ENCODE measurements at regions not wholly inside any gene's neighbourhood (a gene's known extent, or its start where the extent isn't known, plus 50 kb on each side); places are given as distances from the start of the nearest gene placed in this dataset.
A peak's percentile ranks its signal among the peaks of the same experiment; 100 is the strongest.

GRCh38 chr6:114995526-114995925 is 652.7 kb upstream of the HS3ST5 start:
- TF ChIP-seq EZH2 (IDR thresholded peaks at IDR 0.05): no peak
- no peak for TF ChIP-seq FOXP2 (optimal IDR thresholded peaks at IDR 0.05; ENCODE audit: control extremely low read depth, extremely low read length, insufficient read depth)
- no peak for TF ChIP-seq POLR2AphosphoS5 (IDR thresholded peaks at IDR 0.05; ENCODE audit: borderline replicate concordance, low read depth, low read length)
- Histone ChIP-seq H3K9me3 (ENCODE audit: low read depth, low read length) (no peaks in the 10 kb centered on the region), H3K9ac (ENCODE audit: insufficient read length) (no peak overlapping the region), H3K36me3 (ENCODE audit: insufficient read depth, low read length) (no peaks in the 10 kb centered on the region), H3K4me3 (no peak overlapping the region), H3K27ac (no peak overlapping the region)
- DNase-seq (ENCODE audit: low read depth, low spot score): no peak

- Histone ChIP-seq H3K27ac (no peak overlapping the region), H3K9me3 (ENCODE audit: low read depth, low read length) (no peaks in the 10 kb centered on the region), H3K36me3 (ENCODE audit: insufficient read depth, low read length) (no peaks in the 10 kb centered on the region), H3K4me3 (no peak overlapping the region), H3K9ac (ENCODE audit: insufficient read length) (no peak overlapping the region)
- no peak for DNase-seq (ENCODE audit: low read depth, low spot score)
- TF ChIP-seq FOXP2 (optimal IDR thresholded peaks at IDR 0.05; ENCODE audit: control extremely low read depth, extremely low read length, insufficient read depth) (no peak), POLR2AphosphoS5 (IDR thresholded peaks at IDR 0.05; ENCODE audit: borderline replicate concordance, low read depth, low read length) (no peak), EZH2 (IDR thresholded peaks at IDR 0.05) (no peak)
Observed at GRCh38 chr6:114989279-114989964, 646.6 kb upstream of the HS3ST5 start.

- no peak for DNase-seq (ENCODE audit: low read depth, low spot score)
- TF ChIP-seq EZH2 (IDR thresholded peaks at IDR 0.05): no peak
- TF ChIP-seq FOXP2 (optimal IDR thresholded peaks at IDR 0.05; ENCODE audit: control extremely low read depth, extremely low read length, insufficient read depth): no peak
- Histone ChIP-seq H3K9me3 (ENCODE audit: low read depth, low read length) (no peaks in the 10 kb centered on the region), H3K4me3 (no peak overlapping the region), H3K36me3 (ENCODE audit: insufficient read depth, low read length) (no peaks in the 10 kb centered on the region), H3K9ac (ENCODE audit: insufficient read length) (no peak overlapping the region), H3K27ac (no peak overlapping the region)
Observed at GRCh38 chr6:114987281-114987680, 644.5 kb upstream of the HS3ST5 start.

- H3K9me3 ChIP-seq (ENCODE audit: low read depth, low read length): no peaks in the 10 kb centered on the region
- TF ChIP-seq FOXP2 (optimal IDR thresholded peaks at IDR 0.05; ENCODE audit: control extremely low read depth, extremely low read length, insufficient read depth) (no peak), EZH2 (IDR thresholded peaks at IDR 0.05) (no peak), POLR2AphosphoS5 (IDR thresholded peaks at IDR 0.05; ENCODE audit: borderline replicate concordance, low read depth, low read length) (no peak)
Observed at GRCh38 chr6:114955363-114955762, 612.5 kb upstream of the HS3ST5 start.

GRCh38 chr6:114952229-114952628 is 609.4 kb upstream of the HS3ST5 start:
- no peak for TF ChIP-seq FOXP2 (optimal IDR thresholded peaks at IDR 0.05; ENCODE audit: control extremely low read depth, extremely low read length, insufficient read depth)
- TF ChIP-seq POLR2AphosphoS5 (IDR thresholded peaks at IDR 0.05; ENCODE audit: borderline replicate concordance, low read depth, low read length): no peak
- no peak for TF ChIP-seq EZH2 (IDR thresholded peaks at IDR 0.05)
- no peak overlapping the region for H3K27ac ChIP-seq
- H3K9me3 ChIP-seq (ENCODE audit: low read depth, low read length): no peaks in the 10 kb centered on the region
- no peak for DNase-seq (ENCODE audit: low read depth, low spot score)
- no peaks in the 10 kb centered on the region for H3K36me3 ChIP-seq (ENCODE audit: insufficient read depth, low read length)
- H3K9ac ChIP-seq (ENCODE audit: insufficient read length): no peak overlapping the region
- H3K4me3 ChIP-seq: no peak overlapping the region

More at GRCh38 chr6:114955363-114955762, 612.5 kb upstream of the HS3ST5 start:
- DNase-seq (ENCODE audit: low read depth, low spot score): no peak
- no peak overlapping the region for H3K27ac ChIP-seq
- H3K36me3 ChIP-seq (ENCODE audit: insufficient read depth, low read length): no peaks in the 10 kb centered on the region
- H3K9ac ChIP-seq (ENCODE audit: insufficient read length): no peak overlapping the region
- no peak overlapping the region for H3K4me3 ChIP-seq

GRCh38 chr6:114945392-114945791 is 602.6 kb upstream of the HS3ST5 start:
- no peak overlapping the region for H3K9ac ChIP-seq (ENCODE audit: insufficient read length)
- no peaks in the 10 kb centered on the region for H3K36me3 ChIP-seq (ENCODE audit: insufficient read depth, low read length)
- DNase-seq (ENCODE audit: low read depth, low spot score): no peak
- H3K9me3 ChIP-seq (ENCODE audit: low read depth, low read length): no peaks in the 10 kb centered on the region
- no peak overlapping the region for H3K4me3 ChIP-seq
- no peak overlapping the region for H3K27ac ChIP-seq
- TF ChIP-seq POLR2AphosphoS5 (IDR thresholded peaks at IDR 0.05; ENCODE audit: borderline replicate concordance, low read depth, low read length) (no peak), EZH2 (IDR thresholded peaks at IDR 0.05) (no peak), FOXP2 (optimal IDR thresholded peaks at IDR 0.05; ENCODE audit: control extremely low read depth, extremely low read length, insufficient read depth) (no peak)

- no peak overlapping the region for H3K9ac ChIP-seq (ENCODE audit: insufficient read length)
- no peaks in the 10 kb centered on the region for H3K36me3 ChIP-seq (ENCODE audit: insufficient read depth, low read length)
- no peak overlapping the region for H3K27ac ChIP-seq
- no peak for TF ChIP-seq EZH2 (IDR thresholded peaks at IDR 0.05)
- TF ChIP-seq FOXP2 (optimal IDR thresholded peaks at IDR 0.05; ENCODE audit: control extremely low read depth, extremely low read length, insufficient read depth): no peak
- no peak for TF ChIP-seq POLR2AphosphoS5 (IDR thresholded peaks at IDR 0.05; ENCODE audit: borderline replicate concordance, low read depth, low read length)
- H3K9me3 ChIP-seq (ENCODE audit: low read depth, low read length): no peaks in the 10 kb centered on the region
- H3K4me3 ChIP-seq: no peak overlapping the region
- DNase-seq (ENCODE audit: low read depth, low spot score): peak; percentile 5
Observed at GRCh38 chr6:114941078-114941477, 598.3 kb upstream of the HS3ST5 start.

GRCh38 chr6:114940181-114940580 is 597.4 kb upstream of the HS3ST5 start:
- Histone ChIP-seq H3K9ac (ENCODE audit: insufficient read length) (no peak overlapping the region), H3K4me3 (no peak overlapping the region), H3K9me3 (ENCODE audit: low read depth, low read length) (no peaks in the 10 kb centered on the region), H3K27ac (no peak overlapping the region), H3K36me3 (ENCODE audit: insufficient read depth, low read length) (no peaks in the 10 kb centered on the region)
- no peak for DNase-seq (ENCODE audit: low read depth, low spot score)
- TF ChIP-seq FOXP2 (optimal IDR thresholded peaks at IDR 0.05; ENCODE audit: control extremely low read depth, extremely low read length, insufficient read depth) (no peak), EZH2 (IDR thresholded peaks at IDR 0.05) (no peak), POLR2AphosphoS5 (IDR thresholded peaks at IDR 0.05; ENCODE audit: borderline replicate concordance, low read depth, low read length) (no peak)

GRCh38 chr6:114939630-114940029 is 596.8 kb upstream of the HS3ST5 start:
- no peak overlapping the region for H3K4me3 ChIP-seq
- no peak overlapping the region for H3K27ac ChIP-seq
- no peak for DNase-seq (ENCODE audit: low read depth, low spot score)
- TF ChIP-seq EZH2 (IDR thresholded peaks at IDR 0.05) (no peak), FOXP2 (optimal IDR thresholded peaks at IDR 0.05; ENCODE audit: control extremely low read depth, extremely low read length, insufficient read depth) (no peak), POLR2AphosphoS5 (IDR thresholded peaks at IDR 0.05; ENCODE audit: borderline replicate concordance, low read depth, low read length) (no peak)
- H3K9me3 ChIP-seq (ENCODE audit: low read depth, low read length): no peaks in the 10 kb centered on the region
- H3K36me3 ChIP-seq (ENCODE audit: insufficient read depth, low read length): no peaks in the 10 kb centered on the region
- H3K9ac ChIP-seq (ENCODE audit: insufficient read length): no peak overlapping the region

All from SK-N-MC (cell line).